Endothelial cell of umbilical vein (primary cell): ENCODE measurements at regions not wholly inside any gene's neighbourhood (a gene's known extent, or its start where the extent isn't known, plus 50 kb on each side); places are given as distances from the start of the nearest gene placed in this dataset.

Source experiments
- BruUV-seq: library from RNA; stranded (reverse); fragments of 400-500 nt; replicated peaks from 2 replicates; lab custom pipeline; 2021; lab: Mats Ljungman, UMichigan
- CTCF ChIA-PET: fragments of 300-600, 350-600 bp; sonication (Branson Sonifier 250); formaldehyde crosslinking; loops from one replicate; lab custom pipeline; 2021; ENCODE audit warnings: antibody characterized with exemption, inconsistent platforms; lab: Charles Lee
- POLR2A ChIA-PET: fragments of 300-600, 350-600 bp; sonication (Branson Sonifier 250); formaldehyde crosslinking; loops from one replicate; lab custom pipeline; 2021; ENCODE audit warnings: antibody characterized with exemption, inconsistent platforms; lab: Charles Lee
- DNase-seq: peaks from one replicate; pipeline ENCODE4 v3.0.0-alpha.2; 2011; ENCODE audit warnings: low read depth, low spot score
- FAIRE-seq: peaks from 2 replicates; lab custom pipeline; 2011; peaks lifted over from hg19 to GRCh38; lab: Jason Lieb, UNC
- H2AFZ ChIP-seq: 2 replicates; pipeline ENCODE4 v1.6.0; 2012; ENCODE audit warnings: low read depth, low read length, control low read depth, inconsistent platforms
- H3K27ac ChIP-seq: 2 replicates; pipeline ENCODE4 v1.5.1; 2011; ENCODE audit warnings: low read depth, mild to moderate bottlenecking, control low read depth, low read length, moderate library complexity; ENCODE audit not compliant: insufficient read depth
- H3K27me3 ChIP-seq, 2 experiments: 2 replicates each; pipeline versions ENCODE4 v1.6.0 to v1.6.1; 2011; ENCODE audit warnings: low read length in 2 of 2, mixed read lengths in 1 of 2; ENCODE audit not compliant: control insufficient read depth in 2 of 2, insufficient read depth in 2 of 2
- H3K36me3 ChIP-seq, 2 experiments: 2 replicates in 1 of 2; 3 replicates in 1 of 2; pipeline ENCODE4 v1.5.1; 2011; ENCODE audit warnings: low read length in 2 of 2, mild to moderate bottlenecking in 1 of 2, moderate library complexity in 1 of 2; ENCODE audit not compliant: control insufficient read depth in 2 of 2, insufficient read depth in 2 of 2; ENCODE audit errors: extremely low read depth in 1 of 2
- H3K4me1 ChIP-seq: 3 replicates; pipeline ENCODE4 v1.5.1; 2011; ENCODE audit warnings: mild to moderate bottlenecking, low read length; ENCODE audit not compliant: control insufficient read depth, insufficient read depth; ENCODE audit errors: extremely low read depth
- H3K4me2 ChIP-seq: 2 replicates; pipeline ENCODE4 v1.6.1; 2011; ENCODE audit warnings: low read length, control low read depth, mixed read lengths; ENCODE audit not compliant: insufficient read depth
- H3K4me3 ChIP-seq, 3 experiments: fragments of 200-600 bp in 1 of 3; sonication (generic), shearing (Covaris generic) in 1 of 3; replicated peaks in 1 of 3; 2 replicates each; pipeline ENCODE4 v1.5.1; 2011 to 2016; ENCODE audit warnings: control low read depth in 3 of 3, low read length in 3 of 3, mild to moderate bottlenecking in 2 of 3, inconsistent platforms in 1 of 3, low read depth in 1 of 3, moderate library complexity in 1 of 3; ENCODE audit not compliant: insufficient read depth in 1 of 3
- H3K79me2 ChIP-seq: 2 replicates; pipeline ENCODE4 v1.6.0; 2012; ENCODE audit warnings: low read length, inconsistent platforms; ENCODE audit not compliant: control insufficient read depth, insufficient read depth
- H3K9ac ChIP-seq: replicated peaks from 2 replicates; pipeline ENCODE3; 2011; ENCODE audit warnings: low read length, control low read depth; ENCODE audit not compliant: insufficient read depth; ENCODE audit errors: extremely low read depth
- H3K9me1 ChIP-seq: replicated peaks from 3 replicates; pipeline ENCODE4 v1.6.0; 2011; ENCODE audit warnings: mild to moderate bottlenecking, low read length; ENCODE audit not compliant: control insufficient read depth, insufficient read depth; ENCODE audit errors: extremely low read depth
- H3K9me3 ChIP-seq: replicated peaks from 2 replicates; pipeline ENCODE4 v1.5.1; 2012; ENCODE audit warnings: low read length, inconsistent platforms; ENCODE audit not compliant: control insufficient read depth, insufficient read depth
- H4K20me1 ChIP-seq: replicated peaks from 2 replicates; pipeline ENCODE3; 2011; ENCODE audit warnings: mild to moderate bottlenecking, low read length; ENCODE audit not compliant: control insufficient read depth, insufficient read depth; ENCODE audit errors: extremely low read depth
- CTCF ChIP-seq, 2 donors: IDR thresholded peaks; 1 replicate in 1 of 2; 2 replicates in 1 of 2; pipeline ENCODE4 v1.5.1; 2011; ENCODE audit warnings: low read length in 2 of 2, mild to moderate bottlenecking in 2 of 2, moderate library complexity in 2 of 2, control low read depth in 1 of 2, inconsistent platforms in 1 of 2, low read depth in 1 of 2; ENCODE audit not compliant: insufficient read depth in 1 of 2; ENCODE audit errors: extremely low read depth in 1 of 2
- EZH2 ChIP-seq: IDR thresholded peaks from 2 replicates; pipeline ENCODE4 v1.6.1; 2012; ENCODE audit warnings: borderline replicate concordance, low read depth, mild to moderate bottlenecking, moderate library complexity, low read length, inconsistent platforms; ENCODE audit not compliant: severe bottlenecking
- FOS ChIP-seq: IDR thresholded peaks from 2 replicates; pipeline ENCODE4 v1.6.1; 2011; ENCODE audit warnings: mild to moderate bottlenecking, low read length, moderate library complexity, borderline replicate concordance; ENCODE audit not compliant: insufficient read depth
- GATA2 ChIP-seq: IDR thresholded peaks from 2 replicates; pipeline ENCODE4 v1.7.0; 2011; ENCODE audit warnings: low read depth, mild to moderate bottlenecking, moderate library complexity, mixed read lengths, low read length; ENCODE audit not compliant: insufficient read length, insufficient read depth
- JUN ChIP-seq: IDR thresholded peaks from 2 replicates; pipeline ENCODE4 v1.6.1; 2011; ENCODE audit warnings: borderline replicate concordance, low read depth; ENCODE audit not compliant: insufficient read length, insufficient read depth
- MAX ChIP-seq: IDR thresholded peaks from 2 replicates; pipeline ENCODE4 v1.6.1; 2011; ENCODE audit not compliant: insufficient read depth, insufficient read length
- MYC ChIP-seq: IDR thresholded peaks from one replicate; pipeline ENCODE4 v1.6.1; 2011; ENCODE audit warnings: mild to moderate bottlenecking, low read depth, low read length
- POLR2A ChIP-seq: IDR thresholded peaks from 2 replicates; pipeline ENCODE4 v1.6.1; 2012; ENCODE audit warnings: low read depth, mild to moderate bottlenecking, control low read depth, low read length
- POLR2AphosphoS5 ChIP-seq: IDR thresholded peaks from 2 replicates; pipeline ENCODE4 v1.6.1; 2012; ENCODE audit warnings: low read depth, mild to moderate bottlenecking, control low read depth, low read length, moderate library complexity; ENCODE audit not compliant: insufficient read depth
- dilution Hi-C: fragments of 300-500 bp; cut with MboI; formaldehyde crosslinking; loops from one replicate; pipeline ENCODE4 v1.15.0; 2019; ENCODE audit warnings: low sequenced_read_pairs; ENCODE audit not compliant: extremely low pct_ligation_motif_present
- intact Hi-C: fragments of 100-400 bp; cut with micrococcal nuclease; formaldehyde crosslinking; loops from one replicate; pipeline ENCODE4 v1.10.0; 2022

GRCh38 chr12:13880613-13881012 lies 100.8 kb downstream of the GRIN2B start:
- ChIA-PET CTCF (no interaction called here), POLR2A (no interaction called here)
- H3K79me2 ChIP-seq, result no peaks in the 10 kb centered on the region
- no peak overlapping the region for H3K9ac ChIP-seq
- no peaks in the 10 kb centered on the region for H3K4me1 ChIP-seq
- H3K9me3 ChIP-seq, result no peaks in the 10 kb centered on the region
- dilution Hi-C loops (no loop called here), intact Hi-C loops (no loop called here)
- H3K27ac ChIP-seq, result no peak overlapping the region
- DNase-seq (no peak), FAIRE-seq (no peak)
- no peak overlapping the region for H2AFZ ChIP-seq
- no peaks in the 10 kb centered on the region for H3K36me3 ChIP-seq
- no TSS peak for BruUV-seq
- no peaks in the 10 kb centered on the region for H3K27me3 ChIP-seq
- H3K9me1 ChIP-seq, result no peaks in the 10 kb centered on the region
- no peak overlapping the region for H3K4me2 ChIP-seq
- no peaks in the 10 kb centered on the region for H4K20me1 ChIP-seq
- TF ChIP-seq MYC (no peak), EZH2 (no peak), JUN (no peak), CTCF (IDR thresholded peaks at IDR 0.05; ENCODE audit: extremely low read depth in 1 of 2, insufficient read depth in 1 of 2, low read depth in 1 of 2, low read length in 2 of 2) (no peak), GATA2 (no peak), POLR2AphosphoS5 (no peak)
- no peak overlapping the region for H3K4me3 ChIP-seq

GRCh38 chr12:13875744-13876143 lies 105.7 kb downstream of the GRIN2B start:
- ChIA-PET CTCF (no interaction called here), POLR2A (no interaction called here)
- Histone ChIP-seq H3K4me1 (no peaks in the 10 kb centered on the region), H3K9ac (no peak overlapping the region), H3K27ac (no peak overlapping the region), H3K4me3 (no peak overlapping the region), H3K9me3 (no peaks in the 10 kb centered on the region), H3K36me3 (no peaks in the 10 kb centered on the region), H2AFZ (no peak overlapping the region), H3K79me2 (no peaks in the 10 kb centered on the region), H4K20me1 (no peaks in the 10 kb centered on the region), H3K27me3 (no peaks in the 10 kb centered on the region), H3K9me1 (no peaks in the 10 kb centered on the region), H3K4me2 (no peak overlapping the region)
- no peak for FAIRE-seq
- dilution Hi-C loops, result no loop called here
- no peak for DNase-seq
- BruUV-seq, result no TSS peak
- TF ChIP-seq CTCF (IDR thresholded peaks at IDR 0.05; ENCODE audit: extremely low read depth in 1 of 2, insufficient read depth in 1 of 2, low read depth in 1 of 2, low read length in 2 of 2) (no peak), POLR2AphosphoS5 (no peak), GATA2 (no peak), EZH2 (no peak), POLR2A (no peak), MAX (no peak), MYC (no peak), JUN (no peak), FOS (no peak)
- intact Hi-C loops, result no loop called here
